ENCODE measurements at regions not wholly inside any gene's neighbourhood (a gene's known extent, or its start where the extent isn't known, plus 50 kb on each side); places are given as distances from the start of the nearest gene placed in this dataset.

DNA sequence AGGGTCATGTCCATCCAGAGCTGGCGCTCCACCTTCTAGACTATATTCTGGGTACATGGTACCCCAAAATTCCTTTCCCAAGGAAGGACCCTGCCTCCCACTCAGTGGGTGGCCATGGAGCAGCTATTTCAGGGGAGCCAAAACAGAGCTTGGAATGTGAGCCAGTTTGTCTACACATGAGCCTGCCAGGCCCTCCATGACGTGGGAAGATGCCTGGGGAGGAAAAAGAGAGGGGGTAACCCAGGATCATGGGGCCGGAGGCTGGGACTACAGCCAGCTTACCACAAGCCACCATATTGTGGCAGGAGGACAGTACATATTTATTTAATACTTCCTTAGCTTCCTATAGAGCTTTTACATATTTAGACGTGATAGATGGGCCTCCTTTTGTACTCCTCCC is 414.7 kb upstream of the TNP1 start:
- no peak for DNase-seq (ENCODE audit: low read depth in 3 of 3)

- DNase-seq (ENCODE audit: low read depth in 3 of 3): no peak
Measured at GRCh38 chr2:217273851-217274250, 414.0 kb upstream of the TNP1 start.

DNA sequence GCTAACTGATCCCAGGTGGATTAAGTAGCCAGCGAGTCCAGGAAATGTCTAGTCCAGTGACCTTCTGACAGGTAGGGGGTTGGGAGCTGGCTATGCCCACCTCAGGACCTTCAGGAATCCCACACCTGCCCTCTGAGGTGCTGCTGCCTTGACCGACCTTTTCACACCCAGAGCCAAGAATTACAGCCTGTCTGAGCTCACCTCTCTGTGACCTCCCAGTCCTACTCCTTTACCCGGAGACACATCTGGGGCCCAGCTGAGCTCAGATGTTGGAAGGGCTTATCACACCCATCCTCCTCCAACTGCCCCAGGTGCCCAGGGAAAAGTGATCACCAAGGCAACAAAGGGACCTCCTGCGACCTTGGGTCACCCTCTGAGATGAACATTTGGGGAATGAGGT is 413.3 kb upstream of the TNP1 start:
- DNase-seq (ENCODE audit: low read depth in 3 of 3): no peak

- no peak for DNase-seq (ENCODE audit: low read depth in 3 of 3)
Measured at GRCh38 chr2:217271813-217272212, 411.9 kb upstream of the TNP1 start.

GRCh38 chr2:217270485-217271121 is 410.7 kb upstream of the TNP1 start:
- no peak for DNase-seq (ENCODE audit: low read depth in 3 of 3)

DNA sequence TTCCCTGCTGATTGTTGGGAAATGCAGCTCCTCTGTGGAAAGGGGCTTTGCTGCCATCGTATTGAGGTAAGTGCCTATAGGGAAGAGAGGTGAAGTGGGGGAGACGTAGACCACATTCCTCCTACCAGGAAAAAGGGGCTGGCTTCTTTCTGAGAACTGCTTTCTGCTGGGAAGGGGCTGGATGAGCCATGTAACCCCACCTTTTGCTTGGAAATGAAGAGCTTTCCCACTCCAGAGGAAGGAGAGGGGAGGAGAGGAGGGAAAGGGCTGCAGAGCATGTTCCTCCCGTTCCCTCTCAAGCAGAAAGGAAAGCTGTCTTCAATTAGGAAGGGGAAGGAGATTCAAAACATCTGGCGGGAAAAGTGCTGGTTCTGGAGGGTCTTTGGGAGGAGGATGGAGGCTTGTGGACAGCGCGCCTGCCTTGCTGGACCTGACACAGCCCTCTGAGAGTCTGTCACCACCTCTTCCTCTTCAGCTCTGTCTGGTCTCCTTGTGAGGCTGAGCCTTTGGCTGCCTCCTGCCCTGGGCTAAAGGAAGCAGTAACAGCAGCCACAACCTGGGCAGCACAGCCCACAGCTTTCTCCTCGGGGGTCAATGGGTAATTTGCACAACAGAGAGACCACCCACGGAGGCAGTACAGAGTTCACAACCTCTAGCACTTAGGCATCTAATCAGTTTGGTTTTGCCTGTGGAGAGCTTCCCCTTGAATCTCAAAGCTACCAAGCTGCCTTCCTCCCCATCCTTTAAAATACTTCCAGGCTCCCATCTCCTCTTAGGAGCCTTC is 410.0 kb upstream of the TNP1 start:
- no peak for DNase-seq (ENCODE audit: low read depth in 3 of 3)

DNA sequence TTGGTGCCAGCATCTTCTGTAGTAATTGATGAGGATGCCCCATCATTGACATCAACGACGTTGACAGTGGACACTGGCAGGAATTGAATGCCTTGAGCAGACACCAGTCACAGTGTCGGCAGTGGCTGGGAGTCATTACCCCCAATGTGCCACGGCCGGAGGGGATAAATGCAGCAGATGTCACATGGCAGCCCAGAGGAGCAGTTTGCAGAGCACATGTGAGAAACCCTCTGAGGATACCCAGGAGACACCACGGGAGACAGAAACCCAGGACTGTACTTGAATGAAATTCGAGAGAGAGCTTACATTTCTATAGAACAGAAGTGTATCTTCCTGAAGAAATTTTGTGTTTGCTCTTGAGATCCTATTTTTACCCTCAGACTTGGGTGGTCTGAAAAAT is 409.1 kb upstream of the TNP1 start:
- DNase-seq (ENCODE audit: low read depth in 3 of 3): no peak

DNA sequence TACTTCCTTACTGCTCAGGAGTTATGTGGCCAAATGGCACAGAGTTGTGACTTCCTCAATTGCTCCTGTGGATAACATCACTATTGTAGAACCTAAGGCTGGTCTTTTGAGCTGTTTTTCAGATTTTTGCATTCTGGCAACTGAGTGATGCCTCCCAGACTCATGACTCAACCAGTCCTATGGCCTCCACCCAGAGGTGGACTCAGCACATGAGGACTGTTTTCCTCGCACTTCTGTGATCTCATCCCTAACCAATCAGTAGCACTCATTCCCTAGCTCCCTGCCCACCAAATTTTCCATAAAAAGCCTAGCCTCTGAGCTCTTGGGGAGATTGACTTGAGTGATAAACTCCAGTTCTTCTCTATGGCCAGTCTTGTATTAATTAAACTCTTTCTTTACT is 407.9 kb upstream of the TNP1 start:
- no peak for DNase-seq (ENCODE audit: low read depth in 3 of 3)

DNA sequence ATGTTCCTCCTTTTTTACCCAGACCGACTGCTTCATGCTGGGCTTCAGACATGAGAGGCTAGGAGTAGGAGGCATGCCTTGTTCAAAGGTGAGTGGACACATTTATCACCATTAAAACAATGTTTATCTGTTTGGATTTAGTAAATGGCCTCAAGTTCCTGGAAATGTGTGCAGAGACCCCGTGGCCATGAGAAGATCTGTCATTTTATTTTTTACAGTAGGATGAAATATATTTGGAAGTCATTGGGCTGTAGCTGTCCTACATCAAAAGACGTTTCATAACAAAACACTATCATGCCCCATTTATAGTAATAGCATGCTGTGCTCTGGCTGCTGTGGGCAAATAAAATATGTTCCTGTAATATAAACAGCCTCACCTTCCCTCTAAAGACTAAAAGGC is 403.9 kb upstream of the TNP1 start:
- DNase-seq (ENCODE audit: low read depth in 3 of 3): no peak

DNA sequence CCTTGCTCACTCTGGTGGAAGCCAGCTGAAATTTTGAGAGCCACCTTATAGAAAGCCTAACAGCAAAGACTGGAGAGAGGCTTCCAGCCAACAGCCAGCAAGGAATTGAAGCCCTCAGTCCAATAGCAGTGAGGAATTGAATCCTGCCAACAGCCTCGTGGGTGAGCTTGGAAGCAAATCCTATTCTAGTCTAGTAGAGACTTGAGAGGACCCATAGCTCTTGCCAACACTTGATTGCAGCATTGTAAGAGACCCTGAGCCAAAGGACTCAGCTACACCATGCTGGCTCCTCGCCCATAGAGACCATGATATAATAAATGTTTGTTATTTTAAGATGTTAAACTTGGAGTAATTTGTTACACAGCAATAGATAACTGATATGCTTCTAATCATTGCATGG is 403.0 kb upstream of the TNP1 start:
- no peak for DNase-seq (ENCODE audit: low read depth in 3 of 3)

DNA sequence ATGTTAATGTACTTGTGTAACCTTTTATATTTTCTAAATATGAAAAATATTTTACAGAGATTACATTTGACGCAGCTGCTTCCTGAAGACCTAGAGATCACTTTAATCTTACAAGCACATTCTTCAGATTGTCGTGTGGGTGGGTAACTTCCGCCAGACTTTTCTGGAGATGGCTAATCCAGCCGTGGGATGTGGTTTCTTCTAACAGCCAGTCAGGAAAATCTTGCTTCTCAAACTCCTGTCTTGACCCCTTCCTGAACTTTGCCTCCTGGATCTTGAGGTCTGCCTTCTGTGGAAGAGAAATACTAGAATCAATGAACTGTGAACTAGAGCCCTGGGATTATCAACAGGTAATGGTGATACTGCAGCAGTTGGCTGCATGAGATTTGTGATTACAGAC is 401.6 kb upstream of the TNP1 start:
- DNase-seq (ENCODE audit: low read depth in 3 of 3): no peak

- no peak for DNase-seq (ENCODE audit: low read depth in 3 of 3)
Measured at GRCh38 chr2:217260441-217261115, 400.7 kb upstream of the TNP1 start.

GRCh38 chr2:217258170-217258569 is 398.3 kb upstream of the TNP1 start:
- no peak for DNase-seq (ENCODE audit: low read depth in 3 of 3)

GRCh38 chr2:217256251-217256650 is 396.4 kb upstream of the TNP1 start:
- no peak for DNase-seq (ENCODE audit: low read depth in 3 of 3)

DNA sequence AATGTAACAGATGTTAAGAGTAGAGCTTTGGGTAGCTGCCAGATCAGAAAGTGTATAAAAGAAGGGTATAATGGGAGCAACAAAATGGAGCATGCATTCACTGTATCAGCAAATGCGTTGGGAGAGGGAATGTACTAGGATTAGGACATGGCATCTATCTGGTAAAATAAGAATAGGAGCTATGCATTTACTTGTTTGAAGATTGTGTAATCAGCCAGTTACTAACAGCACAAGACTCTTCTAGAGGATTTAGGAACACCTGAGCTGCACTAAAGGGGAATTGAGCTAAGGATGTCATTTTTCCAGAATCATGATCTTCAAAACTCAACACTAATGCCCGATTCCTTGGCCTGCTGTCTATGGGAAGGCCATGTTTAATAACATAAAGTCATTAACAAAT is 394.2 kb upstream of the TNP1 start:
- no peak for DNase-seq (ENCODE audit: low read depth in 3 of 3)

- no peak for DNase-seq (ENCODE audit: low read depth in 3 of 3)
Measured at GRCh38 chr2:217252181-217252580, 392.3 kb upstream of the TNP1 start.

GRCh38 chr2:217250013-217250524 is 390.2 kb upstream of the TNP1 start:
- no peak for DNase-seq (ENCODE audit: low read depth in 3 of 3)

DNA sequence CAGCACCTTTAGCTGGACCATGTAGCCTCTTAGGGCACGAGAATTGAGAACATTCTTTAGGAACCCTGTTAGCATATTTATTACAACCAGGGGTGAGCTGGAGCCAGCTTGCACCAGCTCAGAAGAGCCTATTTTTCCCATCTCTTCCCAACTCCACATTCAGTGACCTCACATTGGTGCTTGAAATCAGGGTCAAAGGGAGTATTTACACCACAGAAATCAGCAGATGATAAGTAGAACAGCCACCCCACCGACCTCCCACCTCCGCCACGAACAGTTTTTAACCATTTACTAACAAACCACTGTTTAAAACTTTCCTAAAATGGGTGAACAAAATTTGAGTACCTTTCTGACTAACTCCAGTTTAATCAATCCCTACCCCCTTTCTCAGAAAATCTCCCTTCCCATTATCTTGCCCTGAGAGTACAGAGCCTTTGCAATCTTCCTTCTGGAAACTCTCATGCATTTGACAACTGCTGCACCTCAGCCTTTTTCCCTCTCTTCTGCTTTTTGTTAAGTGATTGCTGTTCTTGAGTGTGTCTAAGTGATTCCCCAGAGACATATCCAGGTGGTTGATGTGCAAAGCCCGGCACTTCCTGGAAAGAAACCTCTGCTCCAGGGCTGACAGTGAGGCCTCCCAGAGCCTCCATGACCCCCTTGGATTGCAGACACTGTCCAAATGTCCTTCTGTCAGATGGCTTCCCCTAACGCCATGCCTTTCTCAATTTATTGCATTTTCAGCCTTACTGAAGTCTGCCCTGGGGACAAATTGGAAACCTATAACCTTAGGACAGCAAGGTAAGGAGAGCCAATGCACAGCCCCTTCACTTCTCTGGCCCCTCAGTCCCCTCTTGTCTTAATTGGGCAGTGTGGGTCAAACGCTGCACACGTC is 389.5 kb upstream of the TNP1 start:
- no peak for DNase-seq (ENCODE audit: low read depth in 3 of 3)

DNA sequence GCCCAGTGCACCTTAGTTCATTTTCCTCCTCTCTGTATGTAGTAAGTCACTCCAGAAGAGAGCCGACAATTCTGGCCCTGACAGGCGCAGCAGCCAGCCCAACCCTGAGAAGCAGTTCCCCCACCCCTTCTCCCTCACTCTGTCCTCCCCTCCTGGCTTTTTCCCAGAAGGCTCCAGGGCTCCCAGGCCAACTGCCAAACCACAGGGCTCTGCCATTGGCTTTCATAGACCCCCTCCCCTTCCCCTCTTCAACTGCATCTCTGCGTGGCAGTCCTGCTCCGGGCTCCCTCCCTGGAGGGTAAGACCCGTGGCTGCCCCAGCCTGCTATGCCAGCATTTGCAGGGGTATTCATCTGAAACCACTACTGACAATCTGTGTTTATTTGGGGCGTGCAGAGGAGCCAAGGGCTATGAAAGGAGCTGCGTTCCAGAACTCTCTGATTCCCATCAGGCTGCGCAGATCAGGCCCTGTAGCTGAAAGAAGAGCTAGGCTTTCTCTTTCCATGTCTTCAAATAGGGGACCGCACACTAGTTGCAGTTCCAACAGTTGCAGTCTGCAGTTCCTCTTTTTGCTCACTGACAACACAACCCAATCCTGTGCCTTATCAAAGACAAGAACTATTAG is 388.6 kb upstream of the TNP1 start:
- DNase-seq (ENCODE audit: low read depth in 3 of 3): no peak

GRCh38 chr2:217247476-217247875 is 387.6 kb upstream of the TNP1 start:
- no peak for DNase-seq (ENCODE audit: low read depth in 3 of 3)

- DNase-seq (ENCODE audit: low read depth in 3 of 3): no peak
Measured at GRCh38 chr2:217246108-217246507, 386.2 kb upstream of the TNP1 start.
